ENCODE measurements at regions not wholly inside any gene's neighbourhood (a gene's known extent, or its start where the extent isn't known, plus 50 kb on each side); places are given as distances from the start of the nearest gene placed in this dataset.
"Not testable (repeated sequence)": the region's sequence is repeated elsewhere in the genome, so short reads cannot be mapped to it uniquely, and the experiment has no call there.

GRCh38 chr11:46204415-46204814, 73.0 kb upstream of the CREB3L1 start:
- H3K4me1 ChIP-seq (ENCODE audit: control insufficient read depth, extremely low read depth, insufficient read depth, low read length); H3K9me3 ChIP-seq (replicated peaks; ENCODE audit: control insufficient read depth, insufficient read depth, low read length); H3K9ac ChIP-seq (replicated peaks; ENCODE audit: extremely low read depth, insufficient read depth, low read length); H3K4me2 ChIP-seq (ENCODE audit: insufficient read depth, low read length); CTCF ChIA-PET; H3K4me3 ChIP-seq (replicated peaks in 1 of 3; ENCODE audit: insufficient read depth in 1 of 3, low read depth in 1 of 3, low read length in 3 of 3); H3K27me3 ChIP-seq (ENCODE audit: control insufficient read depth in 2 of 2, insufficient read depth in 2 of 2, low read length in 2 of 2); intact Hi-C loops (cut with micrococcal nuclease); H2AFZ ChIP-seq (ENCODE audit: low read depth, low read length); DNase-seq (ENCODE audit: low read depth, low spot score); H3K79me2 ChIP-seq (ENCODE audit: control insufficient read depth, insufficient read depth, low read length); FAIRE-seq; H4K20me1 ChIP-seq (replicated peaks; ENCODE audit: control insufficient read depth, extremely low read depth, insufficient read depth, low read length); H3K27ac ChIP-seq (ENCODE audit: insufficient read depth, low read depth, low read length); POLR2A ChIA-PET; H3K9me1 ChIP-seq (replicated peaks; ENCODE audit: control insufficient read depth, extremely low read depth, insufficient read depth, low read length); BruUV-seq (replicated peaks); H3K36me3 ChIP-seq (ENCODE audit: control insufficient read depth in 2 of 2, extremely low read depth in 1 of 2, insufficient read depth in 2 of 2, low read length in 2 of 2); dilution Hi-C loops (cut with MboI; ENCODE audit: extremely low pct_ligation_motif_present, low sequenced_read_pairs): not testable (repeated sequence)

DNA sequence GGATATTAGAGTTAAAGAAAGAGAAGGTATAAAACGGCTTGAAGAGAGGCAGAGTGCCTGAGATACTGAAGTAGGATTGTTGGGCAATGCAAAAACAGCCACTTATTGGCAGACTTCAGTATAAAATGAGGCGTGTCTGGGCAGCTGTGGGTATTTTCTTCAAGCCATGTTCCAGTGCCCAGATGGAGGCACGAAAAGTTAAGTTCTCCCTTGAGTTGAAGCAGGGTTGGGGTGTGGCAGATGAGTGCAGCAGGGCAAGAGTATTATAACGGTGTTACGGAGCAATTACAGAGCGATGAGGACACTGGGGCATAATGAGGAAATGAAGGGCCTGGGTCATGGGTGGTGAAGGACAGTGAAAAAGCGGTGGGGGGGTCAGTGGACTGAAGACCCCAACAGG, 73.7 kb upstream of the CREB3L1 start:
- no peak overlapping the region for H3K4me2 ChIP-seq (ENCODE audit: insufficient read depth, low read length)
- DNase-seq (ENCODE audit: low read depth, low spot score) (no peak), FAIRE-seq (no peak)
- peaks cover 3 to 6% of the 10 kb centered on the region in 2 experiments for H3K27me3 ChIP-seq (ENCODE audit: control insufficient read depth in 2 of 2, insufficient read depth in 2 of 2, low read length in 2 of 2)
- H2AFZ ChIP-seq (ENCODE audit: low read depth, low read length): no peak overlapping the region
- dilution Hi-C loops (cut with MboI; ENCODE audit: extremely low pct_ligation_motif_present, low sequenced_read_pairs): no loop called here
- no peak overlapping the region for H3K9ac ChIP-seq (replicated peaks; ENCODE audit: extremely low read depth, insufficient read depth, low read length)
- no peaks in the 10 kb centered on the region for H3K79me2 ChIP-seq (ENCODE audit: control insufficient read depth, insufficient read depth, low read length)
- CTCF ChIA-PET: no interaction called here
- H3K36me3 ChIP-seq (ENCODE audit: control insufficient read depth in 2 of 2, extremely low read depth in 1 of 2, insufficient read depth in 2 of 2, low read length in 2 of 2): no peaks in the 10 kb centered on the region
- H4K20me1 ChIP-seq (replicated peaks; ENCODE audit: control insufficient read depth, extremely low read depth, insufficient read depth, low read length): no peaks in the 10 kb centered on the region
- BruUV-seq (replicated peaks): no TSS peak
- no peaks in the 10 kb centered on the region for H3K4me1 ChIP-seq (ENCODE audit: control insufficient read depth, extremely low read depth, insufficient read depth, low read length)
- TF ChIP-seq MYC (IDR thresholded peaks at IDR 0.05; ENCODE audit: low read depth, low read length) (no peak), EZH2 (IDR thresholded peaks at IDR 0.05; ENCODE audit: borderline replicate concordance, low read depth, low read length, severe bottlenecking) (no peak), JUN (IDR thresholded peaks at IDR 0.05; ENCODE audit: borderline replicate concordance, insufficient read depth, insufficient read length, low read depth) (no peak), MAX (IDR thresholded peaks at IDR 0.05; ENCODE audit: insufficient read depth, insufficient read length) (no peak), POLR2A (IDR thresholded peaks at IDR 0.05; ENCODE audit: low read depth, low read length) (no peak), GATA2 (IDR thresholded peaks at IDR 0.05; ENCODE audit: insufficient read depth, insufficient read length, low read depth, low read length) (no peak), FOS (IDR thresholded peaks at IDR 0.05; ENCODE audit: borderline replicate concordance, insufficient read depth, low read length) (no peak), POLR2AphosphoS5 (IDR thresholded peaks at IDR 0.05; ENCODE audit: insufficient read depth, low read depth, low read length) (no peak), CTCF (IDR thresholded peaks at IDR 0.05; ENCODE audit: extremely low read depth in 1 of 2, insufficient read depth in 1 of 2, low read depth in 1 of 2, low read length in 2 of 2) (no peak)
- H3K9me3 ChIP-seq (replicated peaks; ENCODE audit: control insufficient read depth, insufficient read depth, low read length): no peaks in the 10 kb centered on the region
- intact Hi-C loops (cut with micrococcal nuclease): no loop called here
- H3K4me3 ChIP-seq (replicated peaks in 1 of 3; ENCODE audit: insufficient read depth in 1 of 3, low read depth in 1 of 3, low read length in 3 of 3): no peak overlapping the region
- H3K9me1 ChIP-seq (replicated peaks; ENCODE audit: control insufficient read depth, extremely low read depth, insufficient read depth, low read length): no peaks in the 10 kb centered on the region
- POLR2A ChIA-PET: no interaction called here
- H3K27ac ChIP-seq (ENCODE audit: insufficient read depth, low read depth, low read length): no peak overlapping the region

Measured in endothelial cell of umbilical vein (primary cell).